Uterus (tissue), 3 donors: ENCODE measurements at regions not wholly inside any gene's neighbourhood (a gene's known extent, or its start where the extent isn't known, plus 50 kb on each side); places are given as distances from the start of the nearest gene placed in this dataset.

Experiments used
- DNase-seq, 2 donors: peaks; one replicate each; pipeline ENCODE4 v3.0.0-alpha.2; 2019 to 2020
- H3K27ac ChIP-seq, 2 donors: fragments of 200-600 bp; sonication (generic); 1 replicate in 1 of 2; 2 replicates in 1 of 2; pipeline ENCODE4 v1.5.1; 2016 to 2018
- H3K27me3 ChIP-seq, 2 donors: fragments of 200-600 bp; sonication (generic); one replicate each; pipeline ENCODE4 v1.5.1; 2018 to 2019; ENCODE audit warnings: control low read depth in 1 of 2
- H3K36me3 ChIP-seq, 2 donors: fragments of 200-600 bp; sonication (generic); one replicate each; pipeline ENCODE4 v1.5.1; 2019; ENCODE audit warnings: control low read depth in 1 of 2
- H3K4me1 ChIP-seq, 2 donors: fragments of 200-600 bp; sonication (generic); one replicate each; pipeline ENCODE4 v1.5.1; 2018 to 2019; ENCODE audit warnings: control low read depth in 1 of 2
- H3K4me3 ChIP-seq, 2 donors: fragments of 200-600 bp; sonication (generic); 1 replicate in 1 of 2; 2 replicates in 1 of 2; pipeline ENCODE4 v1.5.1; 2018 to 2019; ENCODE audit warnings: mild to moderate bottlenecking in 1 of 2
- H3K9me3 ChIP-seq, 2 donors: fragments of 200-600 bp; sonication (generic); one replicate each; pipeline ENCODE4 v1.5.1; 2019; ENCODE audit warnings: control low read depth in 1 of 2
- POLR2A ChIP-seq, 2 donors: fragments of 450-650 bp; IDR thresholded peaks; one replicate each; pipeline ENCODE4 v1.6.1; 2016; ENCODE audit warnings: antibody characterized with exemption in 2 of 2, mild to moderate bottlenecking in 1 of 2, moderate library complexity in 1 of 2
- intact Hi-C: fragments of 100-400 bp; cut with DNase I; formaldehyde crosslinking; loops from one replicate; pipeline ENCODE4 v1.15.1; 2023; ENCODE audit warnings: low total_unique reads
- TF ChIP-seq, protein P1 (sequence below), 4 experiments: fragments of 200-600 bp in 2 of 4; fragments of 450-650 bp in 2 of 4; sonication (generic) in 2 of 4; IDR thresholded peaks; one replicate each; pipeline ENCODE4 v1.5.1; 2016 to 2019; ENCODE audit warnings: antibody characterized with exemption in 4 of 4, mild to moderate bottlenecking in 2 of 4, moderate library complexity in 1 of 4
- donor health status: DM: yes; HTN: yes; CAD: no.

- Histone ChIP-seq H3K27ac (no peak overlapping the region), H3K36me3 (no peaks in the 10 kb centered on the region), H3K9me3 (no peaks in the 10 kb centered on the region), H3K27me3 (no peaks in the 10 kb centered on the region), H3K4me3 (no peak overlapping the region), H3K4me1 (no peaks in the 10 kb centered on the region)
- DNase-seq, result no peak
- intact Hi-C loops, result no loop called here
- TF ChIP-seq, protein P1, sequence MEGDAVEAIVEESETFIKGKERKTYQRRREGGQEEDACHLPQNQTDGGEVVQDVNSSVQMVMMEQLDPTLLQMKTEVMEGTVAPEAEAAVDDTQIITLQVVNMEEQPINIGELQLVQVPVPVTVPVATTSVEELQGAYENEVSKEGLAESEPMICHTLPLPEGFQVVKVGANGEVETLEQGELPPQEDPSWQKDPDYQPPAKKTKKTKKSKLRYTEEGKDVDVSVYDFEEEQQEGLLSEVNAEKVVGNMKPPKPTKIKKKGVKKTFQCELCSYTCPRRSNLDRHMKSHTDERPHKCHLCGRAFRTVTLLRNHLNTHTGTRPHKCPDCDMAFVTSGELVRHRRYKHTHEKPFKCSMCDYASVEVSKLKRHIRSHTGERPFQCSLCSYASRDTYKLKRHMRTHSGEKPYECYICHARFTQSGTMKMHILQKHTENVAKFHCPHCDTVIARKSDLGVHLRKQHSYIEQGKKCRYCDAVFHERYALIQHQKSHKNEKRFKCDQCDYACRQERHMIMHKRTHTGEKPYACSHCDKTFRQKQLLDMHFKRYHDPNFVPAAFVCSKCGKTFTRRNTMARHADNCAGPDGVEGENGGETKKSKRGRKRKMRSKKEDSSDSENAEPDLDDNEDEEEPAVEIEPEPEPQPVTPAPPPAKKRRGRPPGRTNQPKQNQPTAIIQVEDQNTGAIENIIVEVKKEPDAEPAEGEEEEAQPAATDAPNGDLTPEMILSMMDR (IDR thresholded peaks at IDR 0.05), result no peak
- no peak for TF ChIP-seq POLR2A (IDR thresholded peaks at IDR 0.05)
These were observed 601.0 kb downstream of the TLE1 start for GRCh38 chr9:81088341-81088740.

DNA sequence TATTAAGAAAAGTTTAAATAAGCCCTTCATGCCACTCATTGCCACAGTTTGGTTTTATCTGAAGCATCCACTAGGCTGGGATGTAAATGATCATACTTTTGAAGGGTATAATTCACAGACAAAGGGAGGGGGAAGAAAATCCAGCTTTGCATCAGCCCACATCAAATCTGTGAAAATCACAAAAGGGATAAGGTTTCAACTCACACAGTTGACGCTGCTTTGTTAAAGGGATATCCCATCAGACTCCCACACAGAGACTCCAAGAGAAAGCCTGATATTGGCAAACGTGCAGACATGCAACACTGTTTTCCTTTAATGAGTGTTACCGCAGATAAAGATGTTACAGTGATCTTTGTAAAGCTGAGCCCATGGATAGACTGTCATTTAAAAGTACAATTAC lies 602.9 kb downstream of the TLE1 start:
- Histone ChIP-seq H3K27me3 (no peaks in the 10 kb centered on the region), H3K9me3 (no peaks in the 10 kb centered on the region), H3K27ac (no peak overlapping the region), H3K4me3 (no peak overlapping the region), H3K4me1 (no peaks in the 10 kb centered on the region), H3K36me3 (no peaks in the 10 kb centered on the region)
- TF ChIP-seq, protein P1 (IDR thresholded peaks at IDR 0.05), result no peak
- no peak for TF ChIP-seq POLR2A (IDR thresholded peaks at IDR 0.05)
- intact Hi-C loops, result no loop called here
- DNase-seq, result no peak

GRCh38 chr9:81083854-81084512 lies 605.4 kb downstream of the TLE1 start:
- no peak for TF ChIP-seq POLR2A (IDR thresholded peaks at IDR 0.05)
- TF ChIP-seq, protein P1 (IDR thresholded peaks at IDR 0.05), result no peak
- intact Hi-C loops, result no loop called here
- Histone ChIP-seq H3K27me3 (no peaks in the 10 kb centered on the region), H3K4me3 (no peak overlapping the region), H3K27ac (peak overlapping the region; percentile 4 to 47), H3K9me3 (no peaks in the 10 kb centered on the region), H3K4me1 (no peaks in the 10 kb centered on the region), H3K36me3 (no peaks in the 10 kb centered on the region)
- DNase-seq, result no peak

DNA sequence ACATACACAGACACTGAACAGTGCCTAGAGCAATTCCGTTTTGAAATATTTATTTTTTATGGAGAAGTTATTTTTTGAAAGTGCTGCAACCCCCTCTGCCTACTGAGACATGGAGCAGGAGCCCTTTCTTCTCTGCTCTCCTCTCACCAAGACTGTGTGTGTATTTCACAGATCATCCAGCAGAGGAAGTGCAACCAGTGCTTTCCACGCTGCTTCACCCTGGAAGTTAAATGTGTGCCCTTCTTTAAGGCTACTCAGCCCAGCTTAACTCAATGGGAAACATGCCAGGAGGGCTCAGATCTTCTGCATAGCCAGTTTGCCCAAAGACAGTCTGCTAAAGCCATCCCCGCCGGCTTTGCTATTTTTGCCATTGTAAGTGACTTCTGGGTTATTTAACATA lies 606.3 kb downstream of the TLE1 start:
- Histone ChIP-seq H3K27ac (peak overlapping the region; percentile 12 to 47), H3K36me3 (no peaks in the 10 kb centered on the region), H3K9me3 (no peaks in the 10 kb centered on the region), H3K4me3 (no peak overlapping the region), H3K4me1 (no peaks in the 10 kb centered on the region), H3K27me3 (no peaks in the 10 kb centered on the region)
- TF ChIP-seq, protein P1 (IDR thresholded peaks at IDR 0.05), result peak; percentile 2 to 21 (median 13)
- TF ChIP-seq POLR2A (IDR thresholded peaks at IDR 0.05), result no peak
- intact Hi-C loops, result no loop called here
- no peak for DNase-seq

DNA sequence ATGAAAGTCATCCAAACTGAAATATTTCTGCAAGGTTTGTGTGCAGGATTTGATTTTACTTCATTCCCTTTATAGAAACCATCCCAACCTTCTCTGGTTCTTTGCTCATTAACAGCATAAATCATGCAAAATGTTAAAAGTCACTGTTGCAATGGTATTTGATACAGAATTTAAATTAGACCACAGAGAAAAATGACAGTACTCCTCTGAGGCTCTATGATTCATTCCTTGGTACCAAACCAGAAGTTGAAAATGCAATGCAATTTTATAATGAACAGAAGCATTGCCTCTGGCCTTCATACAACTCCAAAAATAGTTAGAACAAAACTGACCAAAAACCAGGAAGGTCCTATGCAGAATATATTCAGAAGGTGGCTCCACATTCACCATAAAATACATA lies 607.1 kb downstream of the TLE1 start:
- intact Hi-C loops, result no loop called here
- Histone ChIP-seq H3K4me3 (no peak overlapping the region), H3K27ac (peak overlapping the region in 1 of 2 donors; percentile 47), H3K4me1 (no peaks in the 10 kb centered on the region), H3K9me3 (no peaks in the 10 kb centered on the region), H3K27me3 (no peaks in the 10 kb centered on the region), H3K36me3 (no peaks in the 10 kb centered on the region)
- TF ChIP-seq, protein P1 (IDR thresholded peaks at IDR 0.05), result no peak
- no peak for TF ChIP-seq POLR2A (IDR thresholded peaks at IDR 0.05)
- no peak for DNase-seq
